SU-DHL-6 (cell line): ENCODE measurements at regions not wholly inside any gene's neighbourhood (a gene's known extent, or its start where the extent isn't known, plus 50 kb on each side); places are given as distances from the start of the nearest gene placed in this dataset.

Source experiments
- H2AFZ ChIP-seq: fragments of 200-600 bp; sonication (generic); 2 replicates; pipeline ENCODE4 v1.6.1; 2014; ENCODE audit warnings: low read depth, mild to moderate bottlenecking, moderate library complexity, mixed read lengths, antibody characterized with exemption, low read length; ENCODE audit not compliant: severe bottlenecking
- H3F3A ChIP-seq: fragments of 200-600 bp; shearing (Covaris generic); 2 replicates; pipeline ENCODE4 v1.6.0; 2016; ENCODE audit warnings: antibody characterized with exemption, mild to moderate bottlenecking; ENCODE audit not compliant: insufficient read depth
- H3K27ac ChIP-seq: fragments of 200-600 bp; sonication (generic); 2 replicates; pipeline ENCODE4 v1.5.1; 2016; ENCODE audit warnings: low read depth, mild to moderate bottlenecking, low read length, moderate library complexity, mixed read lengths
- H3K27me3 ChIP-seq: fragments of 200-600 bp; sonication (generic), shearing (Covaris generic); 2 replicates; pipeline ENCODE4 v1.6.0; 2014; ENCODE audit warnings: mild to moderate bottlenecking, low read length
- H3K36me3 ChIP-seq: fragments of 200-600 bp; sonication (generic); 2 replicates; pipeline ENCODE4 v1.6.1; 2014; ENCODE audit warnings: mild to moderate bottlenecking, low read length, mixed read lengths
- H3K4me2 ChIP-seq: fragments of 300-600, 200-600 bp; shearing (Covaris generic), sonication (generic); 2 replicates; pipeline ENCODE4 v1.6.0; 2014; ENCODE audit warnings: low read length, low read depth, mild to moderate bottlenecking; ENCODE audit not compliant: poor library complexity, severe bottlenecking
- H3K4me3 ChIP-seq: fragments of 200-600 bp; sonication (generic); 2 replicates; pipeline ENCODE4 v1.5.1; 2014; ENCODE audit warnings: antibody characterized with exemption, low read length, mild to moderate bottlenecking, mixed read lengths; ENCODE audit not compliant: insufficient read depth, poor library complexity, severe bottlenecking
- H3K79me2 ChIP-seq: fragments of 200-600 bp; sonication (generic); 2 replicates; pipeline ENCODE4 v1.6.1; 2014; ENCODE audit warnings: mild to moderate bottlenecking, low read length, moderate library complexity; ENCODE audit not compliant: insufficient read depth
- H3K9ac ChIP-seq: fragments of 200-600 bp; sonication (generic); 2 replicates; pipeline ENCODE4 v1.7.0; 2014; ENCODE audit warnings: mild to moderate bottlenecking, low read length
- H3K9me2 ChIP-seq: fragments of 200-600 bp; sonication (generic); replicated peaks from 2 replicates; pipeline ENCODE4 v1.6.1; 2014; ENCODE audit warnings: low read length; ENCODE audit not compliant: insufficient read depth
- H3K9me3 ChIP-seq: fragments of 200-600 bp; sonication (generic); 2 replicates; pipeline ENCODE4 v1.6.1; 2014; ENCODE audit warnings: low read length, mixed read lengths; ENCODE audit not compliant: insufficient read depth
- H4K20me1 ChIP-seq: fragments of 200-600 bp; sonication (generic); 2 replicates; pipeline ENCODE4 v1.6.1; 2014; ENCODE audit warnings: low read depth, mild to moderate bottlenecking, antibody characterized with exemption, low read length, moderate library complexity, mixed read lengths
- CTCF ChIP-seq: fragments of 200-600 bp; sonication (generic); IDR thresholded peaks from one replicate; pipeline ENCODE4 v1.5.1; 2017; ENCODE audit warnings: antibody characterized with exemption, mild to moderate bottlenecking, low read length, moderate library complexity; ENCODE audit not compliant: insufficient read depth, poor library complexity, severe bottlenecking
- EZH2phosphoT487 ChIP-seq: fragments of 200-600 bp; sonication (generic), shearing (Covaris generic); conservative IDR thresholded peaks from 2 replicates; pipeline ENCODE4 v1.6.1; 2018; ENCODE audit warnings: mild to moderate bottlenecking, antibody characterized with exemption, low read length, moderate library complexity, mixed read lengths

- H3K9ac ChIP-seq: no peak overlapping the region
- H3F3A ChIP-seq: no peaks in the 10 kb centered on the region
- no peaks in the 10 kb centered on the region for H4K20me1 ChIP-seq
- no peak overlapping the region for H2AFZ ChIP-seq
- H3K79me2 ChIP-seq: no peaks in the 10 kb centered on the region
- H3K9me3 ChIP-seq: no peaks in the 10 kb centered on the region
- no peak overlapping the region for H3K27ac ChIP-seq
- TF ChIP-seq CTCF (no peak), EZH2phosphoT487 (no peak)
- H3K4me3 ChIP-seq: no peak overlapping the region
- H3K9me2 ChIP-seq: no peaks in the 10 kb centered on the region
- no peak overlapping the region for H3K4me2 ChIP-seq
- H3K27me3 ChIP-seq: no peaks in the 10 kb centered on the region
- H3K36me3 ChIP-seq: no peaks in the 10 kb centered on the region
These were observed 71.9 kb downstream of the LHX9 start for GRCh38 chr1:197989058-197989457.

DNA sequence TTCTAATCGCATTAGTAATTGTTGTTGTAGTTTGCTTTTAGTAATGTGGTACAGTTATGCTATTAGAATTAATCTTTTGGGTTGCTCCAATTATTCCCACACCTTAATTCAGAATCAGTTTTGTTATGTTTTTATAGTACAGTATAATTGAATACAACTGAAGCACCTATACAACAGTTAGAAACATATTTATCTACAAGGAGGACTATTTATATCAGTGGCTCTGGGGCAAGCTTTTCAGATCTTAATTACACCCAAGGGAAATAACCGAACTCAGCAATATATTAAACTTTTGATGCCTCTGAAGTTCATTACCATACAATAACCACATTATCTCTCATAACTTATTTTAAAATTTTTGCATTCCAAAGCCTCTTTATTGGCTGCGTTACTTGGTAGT is 74.4 kb downstream of the LHX9 start:
- Histone ChIP-seq H3K79me2 (no peaks in the 10 kb centered on the region), H3K4me2 (no peak overlapping the region), H3F3A (no peaks in the 10 kb centered on the region), H3K4me3 (no peak overlapping the region), H3K9me3 (no peaks in the 10 kb centered on the region), H3K9ac (no peak overlapping the region), H3K9me2 (no peaks in the 10 kb centered on the region), H3K36me3 (no peaks in the 10 kb centered on the region), H3K27ac (no peak overlapping the region), H3K27me3 (no peaks in the 10 kb centered on the region), H2AFZ (no peak overlapping the region), H4K20me1 (no peaks in the 10 kb centered on the region)
- TF ChIP-seq CTCF: no peak
- no peak for TF ChIP-seq EZH2phosphoT487

GRCh38 chr1:197994907-197995407 is 77.8 kb downstream of the LHX9 start:
- Histone ChIP-seq H2AFZ (no peak overlapping the region), H3K27ac (no peak overlapping the region), H3K9me2 (no peaks in the 10 kb centered on the region), H4K20me1 (no peaks in the 10 kb centered on the region), H3K4me2 (no peak overlapping the region), H3K9ac (no peak overlapping the region), H3K9me3 (no peaks in the 10 kb centered on the region), H3K79me2 (no peaks in the 10 kb centered on the region), H3K36me3 (no peaks in the 10 kb centered on the region), H3K4me3 (no peak overlapping the region), H3F3A (no peaks in the 10 kb centered on the region), H3K27me3 (no peaks in the 10 kb centered on the region)
- no peak for TF ChIP-seq CTCF
- TF ChIP-seq EZH2phosphoT487: no peak
